ENCODE measurements at regions not wholly inside any gene's neighbourhood (a gene's known extent, or its start where the extent isn't known, plus 50 kb on each side); places are given as distances from the start of the nearest gene placed in this dataset. TPM values are rescaled to one million over a fixed set of nuclear protein-coding genes. Genes with fewer than 3 reads are reported as not detected.

Small RNAs in the stretch of these regions (small RNA-seq; reads per million reads assigned to genes)
- gene AL390877.1 (not detected), gene RF00561 (not detected)
